HEK293 (cell line): ENCODE measurements at regions not wholly inside any gene's neighbourhood (a gene's known extent, or its start where the extent isn't known, plus 50 kb on each side); places are given as distances from the start of the nearest gene placed in this dataset.
A peak's percentile ranks its signal among the peaks of the same experiment; 100 is the strongest.

Experiments
- CTCF ChIA-PET: fragments of 350-600 bp; formaldehyde crosslinking; extraction: SDS; loops from one replicate; lab custom pipeline; 2021; ENCODE audit warnings: antibody characterized with exemption; lab: Yijun Ruan, JAX
- POLR2A ChIA-PET: fragments of 300-600 bp; formaldehyde crosslinking; extraction: SDS; loops from one replicate; lab custom pipeline; 2020; ENCODE audit warnings: antibody characterized with exemption, inconsistent platforms; lab: Yijun Ruan, JAX
- H3K27ac ChIP-seq: fragments of 200-500 bp; sonication (Bioruptor generic); 2 replicates; pipeline ENCODE4 v1.5.1; 2014; ENCODE audit warnings: low read depth, low read length, control low read depth, inconsistent platforms; ENCODE audit errors: extremely low read depth
- H3K36me3 ChIP-seq, 2 experiments: fragments of 200-500 bp in 1 of 2; sonication (Bioruptor generic) in 1 of 2; 1 replicate in 1 of 2; 2 replicates in 1 of 2; pipeline ENCODE4 v1.5.1; 2014 to 2017; ENCODE audit warnings: inconsistent platforms in 2 of 2, low read length in 2 of 2; ENCODE audit not compliant: control insufficient read depth in 2 of 2, insufficient read depth in 1 of 2
- H3K4me1 ChIP-seq: fragments of 200-500 bp; sonication (Bioruptor generic); 2 replicates; pipeline ENCODE4 v1.5.1; 2014; ENCODE audit warnings: mild to moderate bottlenecking, low read length, inconsistent platforms; ENCODE audit not compliant: control insufficient read depth, insufficient read depth
- H3K4me3 ChIP-seq: 2 replicates; pipeline ENCODE4 v1.5.1; 2011; ENCODE audit warnings: low read depth, mild to moderate bottlenecking, control low read depth, low read length, moderate library complexity
- H3K9me3 ChIP-seq: fragments of 200-500 bp; sonication (Bioruptor generic); 2 replicates; pipeline ENCODE4 v1.5.1; 2014; ENCODE audit warnings: low read depth, low read length, inconsistent platforms; ENCODE audit not compliant: control insufficient read depth, insufficient read depth
- GLI2 ChIP-seq: fragments of 450-650 bp; formaldehyde crosslinking; IDR thresholded peaks from 2 replicates; pipeline ENCODE4; 2017; ENCODE audit warnings: missing biosample characterization, missing genetic modification characterization, low read depth, borderline replicate concordance
- GLIS1 ChIP-seq: fragments of 450-650 bp; formaldehyde crosslinking; IDR thresholded peaks from 2 replicates; pipeline ENCODE4 v1.5.1; 2016; ENCODE audit warnings: missing biosample characterization, missing genetic modification characterization
- HOXC10 ChIP-seq: sonication (generic); formaldehyde crosslinking; IDR thresholded peaks from 2 replicates; pipeline ENCODE4 v1.8.1; 2023; ENCODE audit warnings: mild to moderate bottlenecking, missing genetic modification reagents
- PRDM1 ChIP-seq: fragments of 450-650 bp; formaldehyde crosslinking; IDR thresholded peaks from 2 replicates; pipeline ENCODE4; 2016; ENCODE audit warnings: missing biosample characterization, missing genetic modification characterization
- RBAK ChIP-seq: fragments of 450-650 bp; formaldehyde crosslinking; IDR thresholded peaks from 2 replicates; pipeline ENCODE4 v1.5.1; 2016; ENCODE audit warnings: missing biosample characterization, missing genetic modification characterization
- SP7 ChIP-seq: fragments of 450-650 bp; formaldehyde crosslinking; IDR thresholded peaks from 2 replicates; pipeline ENCODE4 v1.5.1; 2016; ENCODE audit warnings: missing biosample characterization, missing genetic modification characterization
- TCF7L2 ChIP-seq: IDR thresholded peaks from 2 replicates; pipeline ENCODE4 v1.6.1; 2011; ENCODE audit warnings: low read depth, mild to moderate bottlenecking, inconsistent platforms, low read length, moderate library complexity, borderline replicate concordance
- ZBTB17 ChIP-seq: fragments of 450-650 bp; formaldehyde crosslinking; IDR thresholded peaks from 2 replicates; pipeline ENCODE4 v1.5.1; 2016; ENCODE audit warnings: missing biosample characterization, missing genetic modification characterization
- ZNF146 ChIP-seq: fragments of 450-650 bp; formaldehyde crosslinking; IDR thresholded peaks from 2 replicates; pipeline ENCODE4 v1.5.1; 2016; ENCODE audit warnings: missing biosample characterization, missing genetic modification characterization
- ZNF266 ChIP-seq: fragments of 450-650 bp; formaldehyde crosslinking; IDR thresholded peaks from 2 replicates; pipeline ENCODE4 v1.5.1; 2016; ENCODE audit warnings: missing biosample characterization, missing genetic modification characterization, low read depth
- ZNF302 ChIP-seq: fragments of 450-650 bp; formaldehyde crosslinking; IDR thresholded peaks from 2 replicates; pipeline ENCODE4 v1.5.1; 2016; ENCODE audit warnings: missing biosample characterization, missing genetic modification characterization, low read depth
- ZNF521 ChIP-seq: fragments of 450-650 bp; formaldehyde crosslinking; IDR thresholded peaks from 2 replicates; pipeline ENCODE4 v1.5.1; 2017; ENCODE audit warnings: missing biosample characterization, mild to moderate bottlenecking, missing genetic modification characterization
- ZNF530 ChIP-seq: fragments of 450-650 bp; formaldehyde crosslinking; IDR thresholded peaks from 2 replicates; pipeline ENCODE4 v1.5.1; 2016; ENCODE audit warnings: low read depth, missing biosample characterization, missing genetic modification characterization
- ZNF548 ChIP-seq: fragments of 450-650 bp; formaldehyde crosslinking; IDR thresholded peaks from 2 replicates; pipeline ENCODE4 v1.5.1; 2016; ENCODE audit warnings: missing biosample characterization, missing genetic modification characterization
- ZNF580 ChIP-seq: fragments of 450-650 bp; formaldehyde crosslinking; IDR thresholded peaks from 2 replicates; pipeline ENCODE4 v1.5.1; 2016; ENCODE audit warnings: missing biosample characterization, missing genetic modification characterization
- ZNF600 ChIP-seq: fragments of 450-650 bp; formaldehyde crosslinking; IDR thresholded peaks from 2 replicates; pipeline ENCODE4 v1.5.1; 2016; ENCODE audit warnings: missing biosample characterization, missing genetic modification characterization
- ZNF654 ChIP-seq: fragments of 450-650 bp; formaldehyde crosslinking; IDR thresholded peaks from 2 replicates; pipeline ENCODE4 v1.5.1; 2016; ENCODE audit warnings: low read depth, missing biosample characterization, missing genetic modification characterization
- ZNF692 ChIP-seq: fragments of 450-650 bp; formaldehyde crosslinking; IDR thresholded peaks from 2 replicates; pipeline ENCODE4 v1.5.1; 2016; ENCODE audit warnings: missing biosample characterization, missing genetic modification characterization
- ZNF830 ChIP-seq: fragments of 450-650 bp; IDR thresholded peaks from 2 replicates; pipeline ENCODE4 v1.5.0; 2018; ENCODE audit warnings: missing biosample characterization, missing genetic modification characterization, low read depth, mild to moderate bottlenecking, moderate library complexity
- TF ChIP-seq, protein P1 (sequence below): fragments of 450-650 bp; formaldehyde crosslinking; IDR thresholded peaks from 2 replicates; pipeline ENCODE4 v1.5.1; 2016; ENCODE audit warnings: missing biosample characterization, missing genetic modification characterization
- TF ChIP-seq, protein P2 (sequence below): fragments of 450-650 bp; formaldehyde crosslinking; IDR thresholded peaks from 2 replicates; pipeline ENCODE4 v1.5.1; 2017; ENCODE audit warnings: missing biosample characterization, missing genetic modification characterization

DNA sequence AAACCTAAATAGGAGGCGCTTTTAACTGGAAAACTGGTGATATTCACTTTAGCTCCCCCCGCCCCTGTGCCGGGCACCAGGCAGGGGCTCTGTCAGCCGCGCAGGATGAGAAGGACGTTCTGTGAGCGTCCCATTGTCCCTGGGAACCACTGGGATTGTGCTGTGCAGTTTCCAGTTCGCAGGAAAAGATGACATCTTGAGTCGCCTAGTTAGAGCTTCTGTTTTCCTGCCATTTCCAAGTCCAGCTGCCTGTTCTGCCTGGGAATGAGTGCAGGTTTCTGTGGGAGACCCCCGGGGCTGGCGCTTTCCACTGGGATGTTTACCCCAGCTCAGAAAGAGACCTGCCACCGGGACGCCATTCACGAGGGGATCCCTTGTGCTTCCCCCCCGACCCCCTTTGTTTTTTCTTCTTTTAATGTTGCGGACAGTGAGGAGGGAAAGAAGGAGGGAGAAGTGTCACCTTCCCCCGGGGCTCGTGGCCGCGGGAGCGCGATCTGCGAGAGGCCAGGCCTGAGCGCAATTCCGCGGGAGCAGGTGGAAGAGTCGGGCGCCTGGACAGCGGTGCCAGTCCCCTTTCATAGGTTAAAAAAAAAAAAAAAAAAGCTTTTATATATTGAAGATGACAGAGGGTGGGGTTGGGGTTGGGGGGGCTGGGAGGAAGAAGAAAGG lies 121.5 kb downstream of the RMI1 start:
- H3K36me3 ChIP-seq = no peaks in the 10 kb centered on the region
- H3K27ac ChIP-seq = no peak overlapping the region
- TF ChIP-seq TCF7L2 (no peak), ZNF830 (no peak), ZNF654 (tag by site-specific recombination) (no peak), ZNF530 (tag by site-specific recombination) (no peak), ZNF548 (no peak), ZNF521 (no peak), ZNF146 (tag by site-specific recombination) (no peak), ZNF302 (no peak), RBAK (no peak), GLI2 (no peak), HOXC10 (CRISPR knock-in tag) (no peak), ZNF692 (tag by site-specific recombination) (no peak), ZNF600 (tag by site-specific recombination) (no peak), ZNF580 (no peak), ZBTB17 (tag by site-specific recombination) (no peak), GLIS1 (tag by site-specific recombination) (no peak), ZNF266 (tag by site-specific recombination) (no peak)
- TF ChIP-seq, protein P1, sequence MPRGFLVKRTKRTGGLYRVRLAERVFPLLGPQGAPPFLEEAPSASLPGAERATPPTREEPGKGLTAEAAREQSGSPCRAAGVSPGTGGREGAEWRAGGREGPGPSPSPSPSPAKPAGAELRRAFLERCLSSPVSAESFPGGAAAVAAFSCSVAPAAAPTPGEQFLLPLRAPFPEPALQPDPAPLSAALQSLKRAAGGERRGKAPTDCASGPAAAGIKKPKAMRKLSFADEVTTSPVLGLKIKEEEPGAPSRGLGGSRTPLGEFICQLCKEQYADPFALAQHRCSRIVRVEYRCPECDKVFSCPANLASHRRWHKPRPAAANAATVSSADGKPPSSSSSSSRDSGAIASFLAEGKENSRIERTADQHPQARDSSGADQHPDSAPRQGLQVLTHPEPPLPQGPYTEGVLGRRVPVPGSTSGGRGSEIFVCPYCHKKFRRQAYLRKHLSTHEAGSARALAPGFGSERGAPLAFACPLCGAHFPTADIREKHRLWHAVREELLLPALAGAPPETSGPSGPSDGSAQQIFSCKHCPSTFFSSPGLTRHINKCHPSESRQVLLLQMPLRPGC (tag by site-specific recombination) = no peak
- TF ChIP-seq, protein P2, sequence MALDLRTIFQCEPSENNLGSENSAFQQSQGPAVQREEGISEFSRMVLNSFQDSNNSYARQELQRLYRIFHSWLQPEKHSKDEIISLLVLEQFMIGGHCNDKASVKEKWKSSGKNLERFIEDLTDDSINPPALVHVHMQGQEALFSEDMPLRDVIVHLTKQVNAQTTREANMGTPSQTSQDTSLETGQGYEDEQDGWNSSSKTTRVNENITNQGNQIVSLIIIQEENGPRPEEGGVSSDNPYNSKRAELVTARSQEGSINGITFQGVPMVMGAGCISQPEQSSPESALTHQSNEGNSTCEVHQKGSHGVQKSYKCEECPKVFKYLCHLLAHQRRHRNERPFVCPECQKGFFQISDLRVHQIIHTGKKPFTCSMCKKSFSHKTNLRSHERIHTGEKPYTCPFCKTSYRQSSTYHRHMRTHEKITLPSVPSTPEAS (tag by site-specific recombination) = no peak
- ChIA-PET CTCF (no interaction called here), POLR2A (no interaction called here)
- H3K4me1 ChIP-seq = no peaks in the 10 kb centered on the region
- no peak overlapping the region for H3K4me3 ChIP-seq
- H3K9me3 ChIP-seq = no peaks in the 10 kb centered on the region

- ChIA-PET POLR2A (no interaction called here), CTCF (interaction anchor here (0.6 to 0.8 kb wide), 3 partner anchors 33 to 426 kb away, joined by 3 read pairs; no protein-coding TSS in a partner anchor)
- Histone ChIP-seq H3K4me1 (no peaks in the 10 kb centered on the region), H3K27ac (no peak overlapping the region), H3K36me3 (no peaks in the 10 kb centered on the region), H3K9me3 (no peaks in the 10 kb centered on the region), H3K4me3 (no peak overlapping the region)
- TF ChIP-seq PRDM1 (tag by site-specific recombination) (0 out of 2 replicates have a peak, but pooled peaks have one; percentile 41), SP7 (tag by site-specific recombination) (no peak)
Measured at GRCh38 chr9:84103651-84104377, 123.2 kb downstream of the RMI1 start.
